ENCODE measurements at regions not wholly inside any gene's neighbourhood (a gene's known extent, or its start where the extent isn't known, plus 50 kb on each side); places are given as distances from the start of the nearest gene placed in this dataset.

DNA sequence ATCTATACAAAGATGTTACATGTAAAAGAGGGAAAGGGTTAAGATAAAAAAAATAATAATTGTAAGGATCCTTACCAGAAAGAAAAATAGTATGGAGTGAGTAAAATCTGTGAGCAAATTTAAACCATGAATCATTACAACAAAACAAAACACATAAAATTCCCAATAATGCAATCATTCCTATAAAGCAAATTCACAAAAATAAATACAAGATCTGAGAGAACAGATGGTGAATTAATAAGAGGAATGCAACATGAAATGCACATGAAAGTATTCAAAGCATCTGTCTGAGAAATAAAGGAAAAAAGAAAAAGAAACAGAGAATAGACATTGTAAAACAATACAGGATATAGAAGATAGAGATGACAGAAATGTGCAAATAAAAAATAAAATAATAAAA lies 681.5 kb upstream of the KLHL1 start:
- TF ChIP-seq, protein P1, sequence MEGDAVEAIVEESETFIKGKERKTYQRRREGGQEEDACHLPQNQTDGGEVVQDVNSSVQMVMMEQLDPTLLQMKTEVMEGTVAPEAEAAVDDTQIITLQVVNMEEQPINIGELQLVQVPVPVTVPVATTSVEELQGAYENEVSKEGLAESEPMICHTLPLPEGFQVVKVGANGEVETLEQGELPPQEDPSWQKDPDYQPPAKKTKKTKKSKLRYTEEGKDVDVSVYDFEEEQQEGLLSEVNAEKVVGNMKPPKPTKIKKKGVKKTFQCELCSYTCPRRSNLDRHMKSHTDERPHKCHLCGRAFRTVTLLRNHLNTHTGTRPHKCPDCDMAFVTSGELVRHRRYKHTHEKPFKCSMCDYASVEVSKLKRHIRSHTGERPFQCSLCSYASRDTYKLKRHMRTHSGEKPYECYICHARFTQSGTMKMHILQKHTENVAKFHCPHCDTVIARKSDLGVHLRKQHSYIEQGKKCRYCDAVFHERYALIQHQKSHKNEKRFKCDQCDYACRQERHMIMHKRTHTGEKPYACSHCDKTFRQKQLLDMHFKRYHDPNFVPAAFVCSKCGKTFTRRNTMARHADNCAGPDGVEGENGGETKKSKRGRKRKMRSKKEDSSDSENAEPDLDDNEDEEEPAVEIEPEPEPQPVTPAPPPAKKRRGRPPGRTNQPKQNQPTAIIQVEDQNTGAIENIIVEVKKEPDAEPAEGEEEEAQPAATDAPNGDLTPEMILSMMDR (IDR thresholded peaks at IDR 0.05) = no peak
- Histone ChIP-seq H3K36me3 (no peaks in the 10 kb centered on the region), H3K9me3 (no peaks in the 10 kb centered on the region), H3K27me3 (no peaks in the 10 kb centered on the region), H3K27ac (no peak overlapping the region), H3K4me1 (no peaks in the 10 kb centered on the region), H3K4me3 (no peak overlapping the region)
- DNase-seq (ENCODE audit: low spot score in 2 of 2) = no peak
- intact Hi-C loops (cut with DNase I) = no loop called here

DNA sequence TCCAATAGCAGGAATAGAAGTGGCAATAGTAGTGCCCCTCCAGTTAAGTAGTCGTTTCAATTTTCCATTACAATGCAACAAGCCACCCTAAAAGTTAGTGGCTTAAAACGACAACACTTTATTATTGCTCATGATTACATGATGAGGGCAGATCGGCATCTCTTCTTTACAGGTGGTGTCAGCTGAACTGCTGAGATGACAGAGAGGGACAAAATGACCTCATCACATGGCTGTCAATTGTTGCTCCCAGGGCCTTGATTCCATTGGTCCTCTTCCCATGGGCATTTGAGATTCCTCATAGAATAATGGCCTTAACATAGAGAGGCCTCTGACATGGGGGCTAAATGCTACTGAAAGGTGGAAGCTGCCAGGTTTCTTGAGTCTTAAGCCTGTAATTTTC lies 679.8 kb upstream of the KLHL1 start:
- Histone ChIP-seq H3K27ac (no peak overlapping the region), H3K4me3 (no peak overlapping the region), H3K9me3 (no peaks in the 10 kb centered on the region), H3K36me3 (no peaks in the 10 kb centered on the region), H3K4me1 (no peaks in the 10 kb centered on the region), H3K27me3 (no peaks in the 10 kb centered on the region)
- TF ChIP-seq, protein P1 (IDR thresholded peaks at IDR 0.05) = no peak
- intact Hi-C loops (cut with DNase I) = no loop called here
- no peak for DNase-seq (ENCODE audit: low spot score in 2 of 2)

DNA sequence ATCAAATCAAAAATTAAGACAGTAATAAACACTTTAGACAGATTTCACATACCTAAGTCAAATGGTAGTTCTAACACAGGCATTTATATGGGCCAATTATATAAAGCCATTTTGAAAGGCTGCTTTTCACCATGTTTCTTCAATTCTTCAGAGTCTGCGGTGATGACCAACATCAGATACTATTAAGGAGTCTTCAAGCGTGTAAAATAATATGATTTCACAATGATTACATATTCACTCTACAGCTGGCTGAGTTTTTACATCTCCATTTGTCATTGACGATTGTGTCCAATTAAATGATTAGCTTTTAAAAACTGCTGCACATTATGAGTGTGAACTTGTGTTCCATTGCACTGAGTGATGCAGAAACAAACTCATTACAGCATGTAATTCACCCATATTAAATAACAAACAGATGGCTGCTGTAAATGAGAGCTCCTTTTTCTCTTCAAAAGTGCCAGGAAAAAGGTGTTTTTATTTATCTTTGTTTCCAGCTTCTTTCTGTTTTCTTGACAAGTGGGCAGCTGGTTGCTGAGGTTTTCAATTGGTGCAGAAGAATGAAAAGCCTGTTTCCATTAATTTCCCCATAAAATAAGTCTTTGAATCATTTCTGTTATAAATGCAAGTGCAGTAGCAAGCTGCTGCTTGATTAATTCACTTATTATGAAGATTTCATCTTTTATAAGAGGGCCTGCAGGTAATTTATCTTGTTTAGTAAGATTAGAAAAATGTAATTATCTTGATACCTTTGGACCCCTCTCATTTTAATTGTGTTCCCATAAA lies 676.1 kb upstream of the KLHL1 start:
- intact Hi-C loops (cut with DNase I) = no loop called here
- TF ChIP-seq, protein P1 (IDR thresholded peaks at IDR 0.05) = no peak
- Histone ChIP-seq H3K27ac (no peak overlapping the region), H3K36me3 (no peaks in the 10 kb centered on the region), H3K4me3 (no peak overlapping the region), H3K27me3 (no peaks in the 10 kb centered on the region), H3K9me3 (no peaks in the 10 kb centered on the region), H3K4me1 (no peaks in the 10 kb centered on the region)
- DNase-seq (ENCODE audit: low spot score in 2 of 2) = no peak

GRCh38 chr13:70769817-70770216 lies 661.6 kb upstream of the KLHL1 start:
- no peak overlapping the region for H3K27ac ChIP-seq
- no peak for DNase-seq (ENCODE audit: low spot score in 2 of 2)
- H3K36me3 ChIP-seq = no peaks in the 10 kb centered on the region
- TF ChIP-seq, protein P1 (IDR thresholded peaks at IDR 0.05) = no peak
- H3K9me3 ChIP-seq = no peaks in the 10 kb centered on the region
- no peaks in the 10 kb centered on the region for H3K27me3 ChIP-seq
- no peak overlapping the region for H3K4me3 ChIP-seq
- H3K4me1 ChIP-seq = no peaks in the 10 kb centered on the region
- intact Hi-C loops (cut with DNase I) = no loop called here

GRCh38 chr13:70758932-70759331 lies 650.7 kb upstream of the KLHL1 start:
- H3K27ac ChIP-seq = no peak overlapping the region
- no peaks in the 10 kb centered on the region for H3K36me3 ChIP-seq
- H3K4me1 ChIP-seq = no peaks in the 10 kb centered on the region
- H3K27me3 ChIP-seq = no peaks in the 10 kb centered on the region
- no peaks in the 10 kb centered on the region for H3K9me3 ChIP-seq
- DNase-seq (ENCODE audit: low spot score in 2 of 2) = no peak
- H3K4me3 ChIP-seq = no peak overlapping the region
- intact Hi-C loops (cut with DNase I) = no loop called here
- TF ChIP-seq, protein P1 (IDR thresholded peaks at IDR 0.05) = no peak

All from ascending aorta (tissue), 2 donors.